Muscle of arm (tissue), 1 donor: ENCODE measurements at regions not wholly inside any gene's neighbourhood (a gene's known extent, or its start where the extent isn't known, plus 50 kb on each side); places are given as distances from the start of the nearest gene placed in this dataset.
"Not testable (repeated sequence)": the region's sequence is repeated elsewhere in the genome, so short reads cannot be mapped to it uniquely, and the experiment has no call there.

ENCODE experiments used
- DNase-seq: peaks from one replicate; pipeline ENCODE4 v3.0.0-alpha.2; 2013

DNA sequence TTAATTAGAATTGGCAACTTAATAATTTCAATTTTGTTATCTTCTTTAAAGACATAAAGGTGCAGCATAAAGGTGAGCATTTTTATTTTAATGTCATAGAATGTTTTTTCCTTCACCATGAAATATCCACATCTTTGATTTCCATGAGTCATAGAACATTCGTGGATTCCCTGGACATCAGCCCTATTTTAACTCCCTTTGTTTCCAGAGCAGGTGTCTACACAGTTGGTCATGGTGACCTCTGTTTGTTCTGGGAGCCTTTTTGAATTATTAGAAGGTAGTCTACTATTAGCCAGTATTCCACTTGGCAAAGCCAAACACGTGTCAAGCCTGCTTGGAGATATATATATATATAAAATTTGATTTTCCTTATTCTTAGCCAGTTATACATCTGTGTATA lies 572.9 kb downstream of the LTN1 start:
- DNase-seq, result no peak

GRCh38 chr21:28418726-28419514 lies 573.8 kb downstream of the LTN1 start:
- DNase-seq, result no peak

- DNase-seq, result peak; percentile 15
Observed at GRCh38 chr21:28410256-28410655, 582.4 kb downstream of the LTN1 start.

DNA sequence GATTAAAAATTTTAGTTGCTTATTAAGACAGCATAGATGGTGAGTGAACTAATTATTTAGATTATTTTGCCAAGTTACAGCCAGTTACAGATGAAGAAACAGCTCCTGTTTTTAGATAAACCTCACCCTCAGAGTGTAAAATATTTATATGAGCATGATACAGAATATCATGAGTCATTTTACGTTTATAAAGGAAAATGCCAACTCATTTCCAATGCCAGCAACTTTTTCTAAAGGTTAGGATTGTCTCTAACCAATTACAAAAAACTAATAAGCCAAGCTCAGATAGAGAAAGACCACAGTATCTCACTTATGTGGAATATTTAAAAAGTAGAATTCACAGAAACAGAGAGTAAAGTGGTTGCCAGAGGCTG lies 590.1 kb downstream of the LTN1 start:
- DNase-seq, result no peak

- DNase-seq, result no peak
Observed at GRCh38 chr21:28397040-28397439, 595.6 kb downstream of the LTN1 start.

GRCh38 chr21:28396421-28396820 lies 596.3 kb downstream of the LTN1 start:
- no peak for DNase-seq

DNA sequence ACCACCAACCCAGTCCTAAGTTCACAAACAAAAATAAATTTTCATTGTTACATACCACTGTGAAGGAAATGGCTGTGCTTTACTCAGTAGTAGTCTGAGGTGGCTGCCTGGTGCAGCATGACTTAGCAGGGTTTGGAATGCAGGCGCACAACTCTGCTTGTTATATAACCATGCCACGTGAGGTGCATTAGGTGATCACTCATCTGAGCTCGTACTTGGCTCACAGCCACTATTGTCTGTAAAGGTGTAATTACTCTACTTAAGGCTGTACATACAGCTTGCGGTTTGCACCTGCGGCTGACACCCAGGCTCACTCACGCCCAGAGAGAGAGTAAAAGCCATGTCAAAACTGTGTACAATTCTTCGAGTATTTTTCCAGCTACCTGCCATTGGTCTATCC lies 599.4 kb downstream of the LTN1 start:
- no peak for DNase-seq

- DNase-seq, result no peak
Observed at GRCh38 chr21:28391938-28392849, 600.5 kb downstream of the LTN1 start.

- DNase-seq, result peak; percentile 26
Observed at GRCh38 chr21:28387220-28387619, 605.5 kb downstream of the LTN1 start.

- DNase-seq, result no peak
Observed at GRCh38 chr21:28385845-28386244, 606.8 kb downstream of the LTN1 start.

DNA sequence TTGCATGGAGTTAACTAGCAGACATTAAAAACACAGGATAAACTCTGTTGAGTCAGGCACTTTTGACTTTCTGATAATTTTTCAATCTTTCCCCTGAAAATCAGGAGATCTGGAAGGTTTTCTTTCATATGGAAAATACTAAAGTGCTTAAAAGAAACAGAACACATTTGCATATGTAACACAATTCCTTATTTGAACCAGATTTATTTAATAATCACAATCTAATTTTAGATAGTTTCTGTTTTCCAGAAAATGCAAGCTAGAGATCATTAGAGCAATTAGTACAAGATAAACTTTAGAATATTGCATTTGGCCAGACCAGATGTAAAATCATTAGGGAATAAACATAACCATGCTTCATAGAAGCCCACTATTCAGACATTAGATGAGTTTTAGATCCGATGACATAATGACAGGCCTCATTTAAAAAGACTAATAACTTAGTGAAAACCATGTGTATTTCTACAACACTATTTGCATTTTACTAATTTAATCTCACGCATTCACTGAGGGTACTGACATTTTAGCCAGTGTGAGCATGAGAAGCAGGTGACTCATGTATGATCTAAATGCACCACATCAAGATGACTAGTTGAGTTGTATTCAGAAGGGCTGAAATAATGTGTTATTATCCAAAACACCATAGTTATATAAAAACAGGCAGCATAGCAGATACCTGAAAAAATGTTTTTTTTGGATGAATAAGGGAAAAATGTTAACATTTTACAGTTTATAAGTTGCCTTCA lies 611.5 kb downstream of the LTN1 start:
- DNase-seq, result not testable (repeated sequence)

DNA sequence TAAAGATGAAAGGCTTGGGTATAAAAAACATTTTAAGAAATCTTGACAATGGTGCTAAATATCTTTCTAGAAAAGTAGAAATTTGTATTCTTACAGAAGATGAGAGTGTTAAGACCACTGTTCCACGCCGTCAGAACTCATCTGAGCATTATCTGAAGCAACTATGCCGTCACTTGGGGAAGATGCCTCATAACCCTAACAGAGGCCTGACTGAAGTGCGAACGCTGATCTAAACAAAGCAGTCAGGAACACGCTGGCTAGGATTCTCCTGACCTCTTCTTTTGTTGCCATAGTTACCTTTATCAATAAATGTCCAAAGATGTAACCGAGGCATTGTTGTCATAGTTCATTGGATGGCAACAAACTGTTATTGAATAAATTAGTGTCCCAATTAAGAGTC lies 612.4 kb downstream of the LTN1 start:
- no peak for DNase-seq

DNA sequence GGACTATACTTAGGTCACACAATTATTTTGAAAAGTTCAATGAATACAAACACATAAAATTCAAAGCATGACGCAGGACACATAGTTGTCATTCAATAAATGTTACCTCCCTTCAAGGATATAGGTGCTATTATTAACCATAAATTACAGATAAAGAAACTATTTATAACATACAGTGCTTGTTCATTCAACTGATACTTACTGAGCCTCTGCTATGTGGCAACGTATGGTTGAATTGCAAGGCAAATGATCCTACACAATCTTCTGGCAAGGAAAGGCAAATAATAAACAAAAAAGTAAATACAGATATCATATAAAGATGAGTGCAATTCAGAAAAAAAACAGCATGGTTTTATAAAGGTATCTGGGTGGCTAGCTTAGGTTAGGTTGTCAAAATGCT lies 614.7 kb downstream of the LTN1 start:
- DNase-seq, result no peak

DNA sequence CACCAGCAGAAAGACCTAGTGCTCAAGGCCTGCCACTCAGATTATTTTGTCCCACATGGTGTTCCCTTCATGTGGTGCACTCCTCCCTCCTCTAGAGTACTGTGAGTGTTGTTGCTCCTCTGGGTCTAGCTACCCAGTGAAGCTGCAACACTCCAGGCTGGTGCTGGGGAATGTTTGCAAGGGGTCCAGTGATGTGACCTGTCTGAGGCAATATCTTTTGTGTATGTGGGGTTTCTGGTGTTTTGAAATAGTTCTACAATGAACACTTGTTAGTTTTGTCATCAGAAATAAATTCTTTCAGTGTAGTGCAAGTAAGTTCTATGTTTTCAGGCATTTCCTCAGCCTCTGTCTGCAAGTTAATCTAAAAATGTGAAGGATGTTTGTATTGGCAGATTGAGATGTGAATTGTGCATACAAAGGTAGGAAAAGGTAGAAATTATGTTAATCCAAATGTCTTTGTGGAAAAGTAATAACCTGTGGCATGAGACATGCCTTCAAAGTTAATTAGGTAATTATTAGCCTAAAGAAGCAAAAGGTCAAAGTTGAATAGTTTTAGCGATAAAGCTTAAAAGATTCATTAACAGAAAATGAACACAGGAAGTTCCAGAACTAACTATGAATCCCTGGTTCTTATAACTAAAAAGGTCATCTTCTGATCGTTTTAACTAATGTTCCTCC lies 616.8 kb downstream of the LTN1 start:
- DNase-seq, result no peak

- no peak for DNase-seq
Observed at GRCh38 chr21:28374881-28375280, 617.8 kb downstream of the LTN1 start.

GRCh38 chr21:28371713-28372112 lies 621.0 kb downstream of the LTN1 start:
- DNase-seq, result no peak

GRCh38 chr21:28359300-28359699 lies 633.4 kb downstream of the LTN1 start:
- no peak for DNase-seq

DNA sequence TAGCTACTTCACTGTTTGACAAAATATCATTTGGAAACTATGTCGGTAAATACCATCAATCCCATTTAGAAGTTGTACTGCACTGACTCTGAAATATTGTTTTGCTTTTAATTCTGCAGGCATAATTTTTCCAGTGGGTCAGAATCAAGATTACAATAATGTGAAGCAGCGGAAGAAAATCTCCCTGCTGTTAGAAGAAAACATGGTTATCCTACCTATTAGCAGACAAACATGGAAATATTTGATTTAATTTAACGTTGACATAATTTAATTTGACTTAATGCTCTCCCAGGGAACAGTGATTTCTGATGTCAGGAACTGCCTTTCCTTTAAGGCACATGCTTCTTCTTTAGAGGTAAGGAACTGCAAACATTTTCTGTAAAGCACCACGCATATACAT lies 634.0 kb downstream of the LTN1 start:
- DNase-seq, result no peak

GRCh38 chr21:28358170-28358569 lies 634.5 kb downstream of the LTN1 start:
- DNase-seq, result peak; percentile 43

- peak; percentile 36 for DNase-seq
Observed at GRCh38 chr21:28357743-28358142, 634.9 kb downstream of the LTN1 start.

GRCh38 chr21:28356422-28356821 lies 636.3 kb downstream of the LTN1 start:
- DNase-seq, result no peak

- no peak for DNase-seq
Observed at GRCh38 chr21:28345934-28346333, 646.7 kb downstream of the LTN1 start.
